Caco-2 (cell line): ENCODE measurements at regions not wholly inside any gene's neighbourhood (a gene's known extent, or its start where the extent isn't known, plus 50 kb on each side); places are given as distances from the start of the nearest gene placed in this dataset.

Source experiments
- BruUV-seq: library from RNA; stranded (reverse); fragments of 400-500 nt; replicated peaks from 2 replicates; lab custom pipeline; 2021; lab: Mats Ljungman, UMichigan
- CTCF ChIA-PET: fragments of 300-600 bp; sonication (Branson Sonifier 250); formaldehyde crosslinking; loops from one replicate; lab custom pipeline; 2022; ENCODE audit warnings: antibody characterized with exemption; lab: Charles Lee
- POLR2A ChIA-PET: fragments of 300-600 bp; sonication (Branson Sonifier 250); formaldehyde crosslinking; loops from one replicate; lab custom pipeline; 2022; ENCODE audit warnings: antibody characterized with exemption; lab: Charles Lee
- DNase-seq, 2 experiments: peaks; one replicate each; pipeline versions ENCODE4 v3.0.0 to v3.0.0-alpha.2; 2020 to 2022
- H3K27me3 ChIP-seq: replicated peaks from 2 replicates; pipeline ENCODE4 v1.6.0; 2011; ENCODE audit warnings: low read length; ENCODE audit not compliant: control insufficient read depth, insufficient read depth
- H3K36me3 ChIP-seq: 2 replicates; pipeline ENCODE4 v1.5.1; 2011; ENCODE audit warnings: low read length; ENCODE audit not compliant: control insufficient read depth, insufficient read depth
- H3K4me1 ChIP-seq: fragments of 250-450 bp; sonication (Bioruptor Pico); 2 replicates; pipeline ENCODE4 v1.5.1; 2020; ENCODE audit warnings: mild to moderate bottlenecking
- H3K4me3 ChIP-seq: 2 replicates; pipeline ENCODE4 v1.5.1; 2011; ENCODE audit warnings: low read depth, mild to moderate bottlenecking, control low read depth, low read length
- H3K9me3 ChIP-seq: fragments of 250-450 bp; sonication (Bioruptor Pico); 2 replicates; pipeline ENCODE4 v1.5.1; 2020; ENCODE audit warnings: mild to moderate bottlenecking, moderate library complexity
- H3K27ac Mint-ChIP-seq: one replicate; pipeline ENCODE4 v1.8.0; 2022; ENCODE audit warnings: mixed read lengths; ENCODE audit not compliant: unreplicated experiment
- H3K27me3 Mint-ChIP-seq: one replicate; pipeline ENCODE4 v1.8.0; 2022; ENCODE audit warnings: mixed read lengths; ENCODE audit not compliant: insufficient read depth, unreplicated experiment
- H3K36me3 Mint-ChIP-seq: one replicate; pipeline ENCODE4 v1.8.0; 2022; ENCODE audit warnings: mild to moderate bottlenecking, mixed read lengths; ENCODE audit not compliant: insufficient read depth, unreplicated experiment
- H3K4me1 Mint-ChIP-seq: one replicate; pipeline ENCODE4 v1.8.0; 2022; ENCODE audit warnings: low read depth, mixed read lengths; ENCODE audit not compliant: unreplicated experiment
- H3K4me3 Mint-ChIP-seq: one replicate; pipeline ENCODE4 v1.8.0; 2022; ENCODE audit warnings: mild to moderate bottlenecking, moderate library complexity, mixed read lengths; ENCODE audit not compliant: unreplicated experiment
- H3K9me3 Mint-ChIP-seq: one replicate; pipeline ENCODE4 v1.8.0; 2022; ENCODE audit warnings: mixed read lengths; ENCODE audit not compliant: unreplicated experiment
- CTCF ChIP-seq, 2 experiments: fragments of 200-600 bp in 1 of 2; IDR thresholded peaks; 1 replicate in 1 of 2; 2 replicates in 1 of 2; pipeline versions ENCODE4 v1.5.1 to v1.8.0; 2011 to 2022; ENCODE audit warnings: antibody characterized with exemption in 1 of 2, control low read depth in 1 of 2, inconsistent platforms in 1 of 2, low read depth in 1 of 2, low read length in 1 of 2, mild to moderate bottlenecking in 1 of 2, moderate library complexity in 1 of 2; ENCODE audit not compliant: insufficient read depth in 1 of 2, severe bottlenecking in 1 of 2, unreplicated experiment in 1 of 2
- intact Hi-C: fragments of 100-400 bp; cut with micrococcal nuclease; formaldehyde crosslinking; loops from one replicate; pipeline ENCODE4 v1.10.0; 2022; ENCODE audit not compliant: unreplicated experiment

GRCh38 chr11:87460842-87461637, 423.3 kb downstream of the TMEM135 start:
- H3K36me3 ChIP-seq = no peaks in the 10 kb centered on the region
- POLR2A ChIA-PET = no interaction called here
- H3K4me3 Mint-ChIP-seq = no peak overlapping the region
- H3K9me3 Mint-ChIP-seq = no peaks in the 10 kb centered on the region
- H3K36me3 Mint-ChIP-seq = no peaks in the 10 kb centered on the region
- no peaks in the 10 kb centered on the region for H3K27me3 Mint-ChIP-seq
- peaks cover 27% of the 10 kb centered on the region for H3K4me1 ChIP-seq
- H3K4me3 ChIP-seq = no peak overlapping the region
- no peaks in the 10 kb centered on the region for H3K27me3 ChIP-seq
- TF ChIP-seq CTCF (IDR thresholded peaks at IDR 0.05; ENCODE audit: insufficient read depth in 1 of 2, low read depth in 1 of 2, low read length in 1 of 2, severe bottlenecking in 1 of 2, unreplicated experiment in 1 of 2) = no peak
- H3K4me1 Mint-ChIP-seq = no peaks in the 10 kb centered on the region
- no peak overlapping the region for H3K27ac Mint-ChIP-seq
- H3K9me3 ChIP-seq = no peaks in the 10 kb centered on the region; the same call in 1 of the 2 replicates
- DNase-seq = no peak
- intact Hi-C loops = loop anchor here (5.0 kb wide), 3 partner anchors 96 to 281 kb away; no protein-coding TSS in a partner anchor
- no TSS peak for BruUV-seq
- CTCF ChIA-PET = interaction anchor here (1.1 kb wide), 1 partner anchor 40 kb away, joined by 3 read pairs; no protein-coding TSS in a partner anchor

GRCh38 chr11:87460279-87460678, 422.5 kb downstream of the TMEM135 start:
- no peak overlapping the region for H3K4me3 Mint-ChIP-seq
- Histone ChIP-seq H3K4me3 (no peak overlapping the region), H3K4me1 (peaks cover 27% of the 10 kb centered on the region), H3K36me3 (no peaks in the 10 kb centered on the region), H3K27me3 (no peaks in the 10 kb centered on the region), H3K9me3 (no peaks in the 10 kb centered on the region; the same call in 1 of the 2 replicates)
- intact Hi-C loops = loop anchor here (5.0 kb wide), 3 partner anchors 97 to 282 kb away; no protein-coding TSS in a partner anchor
- BruUV-seq = no TSS peak
- DNase-seq = no peak
- no peaks in the 10 kb centered on the region for H3K4me1 Mint-ChIP-seq
- CTCF ChIA-PET = interaction anchor here (1.1 kb wide), 1 partner anchor 39 kb away, joined by 3 read pairs; no protein-coding TSS in a partner anchor
- H3K27ac Mint-ChIP-seq = no peak overlapping the region
- H3K9me3 Mint-ChIP-seq = no peaks in the 10 kb centered on the region
- TF ChIP-seq CTCF (IDR thresholded peaks at IDR 0.05; ENCODE audit: insufficient read depth in 1 of 2, low read depth in 1 of 2, low read length in 1 of 2, severe bottlenecking in 1 of 2, unreplicated experiment in 1 of 2) = no peak
- no peaks in the 10 kb centered on the region for H3K27me3 Mint-ChIP-seq
- no peaks in the 10 kb centered on the region for H3K36me3 Mint-ChIP-seq
- POLR2A ChIA-PET = no interaction called here

GRCh38 chr11:87459351-87459750, 421.6 kb downstream of the TMEM135 start:
- DNase-seq = no peak
- Mint-ChIP-seq H3K4me3 (no peak overlapping the region), H3K36me3 (no peaks in the 10 kb centered on the region), H3K27me3 (no peaks in the 10 kb centered on the region), H3K27ac (no peak overlapping the region), H3K9me3 (no peaks in the 10 kb centered on the region), H3K4me1 (no peaks in the 10 kb centered on the region)
- ChIA-PET CTCF (no interaction called here), POLR2A (no interaction called here)
- Histone ChIP-seq H3K27me3 (no peaks in the 10 kb centered on the region), H3K4me3 (no peak overlapping the region), H3K9me3 (no peaks in the 10 kb centered on the region; the same call in 1 of the 2 replicates), H3K36me3 (no peaks in the 10 kb centered on the region), H3K4me1 (peaks cover 27% of the 10 kb centered on the region)
- no peak for TF ChIP-seq CTCF (IDR thresholded peaks at IDR 0.05; ENCODE audit: insufficient read depth in 1 of 2, low read depth in 1 of 2, low read length in 1 of 2, severe bottlenecking in 1 of 2, unreplicated experiment in 1 of 2)
- intact Hi-C loops = no loop called here
- BruUV-seq = no TSS peak
